ENCODE measurements at regions not wholly inside any gene's neighbourhood (a gene's known extent, or its start where the extent isn't known, plus 50 kb on each side); places are given as distances from the start of the nearest gene placed in this dataset.

- WGBS, 2 donors, result 82 to 85% methylated on average over 2 of the region's 2 CpGs
- intact Hi-C loops (cut with DNase I), result no loop called here
- Histone ChIP-seq H3K27ac (ENCODE audit: low read depth in 1 of 2, low read length in 2 of 2) (no peak overlapping the region), H3K27me3 (ENCODE audit: control insufficient read depth in 1 of 2, insufficient read depth in 2 of 2, low read length in 1 of 2) (no peaks in the 10 kb centered on the region), H3K4me1 (ENCODE audit: control insufficient read depth in 1 of 2, insufficient read depth in 2 of 2, low read length in 2 of 2) (no peaks in the 10 kb centered on the region), H3K36me3 (ENCODE audit: control insufficient read depth in 1 of 2, insufficient read depth in 2 of 2, low read length in 1 of 2) (no peaks in the 10 kb centered on the region), H3K9me3 (ENCODE audit: control insufficient read depth, low read length) (no peaks in the 10 kb centered on the region), H3K4me3 (ENCODE audit: low read length in 2 of 2) (no peak overlapping the region)
- ATAC-seq (ENCODE audit: low FRiP score) (no peak), DNase-seq (no peak)
Observed at GRCh38 chr22:22111983-22112382, 129.4 kb upstream of the TOP3B start.

- DNase-seq (no peak), ATAC-seq (ENCODE audit: low FRiP score) (no peak)
- no peaks in the 10 kb centered on the region for H3K27me3 ChIP-seq (ENCODE audit: control insufficient read depth in 1 of 2, insufficient read depth in 2 of 2, low read length in 1 of 2)
- H3K27ac ChIP-seq (ENCODE audit: low read depth in 1 of 2, low read length in 2 of 2), result no peak overlapping the region
- 40 to 49% methylated on average over 4 of the region's 4 CpGs for WGBS, 2 donors
- H3K4me3 ChIP-seq (ENCODE audit: low read length in 2 of 2), result no peak overlapping the region
- no peaks in the 10 kb centered on the region for H3K9me3 ChIP-seq (ENCODE audit: control insufficient read depth, low read length)
- intact Hi-C loops (cut with DNase I), result no loop called here
- H3K36me3 ChIP-seq (ENCODE audit: control insufficient read depth in 1 of 2, insufficient read depth in 2 of 2, low read length in 1 of 2), result no peaks in the 10 kb centered on the region
- no peaks in the 10 kb centered on the region for H3K4me1 ChIP-seq (ENCODE audit: control insufficient read depth in 1 of 2, insufficient read depth in 2 of 2, low read length in 2 of 2)
Observed at GRCh38 chr22:22111267-22111751, 128.7 kb upstream of the TOP3B start.

- Histone ChIP-seq H3K27me3 (ENCODE audit: control insufficient read depth in 1 of 2, insufficient read depth in 2 of 2, low read length in 1 of 2) (no peaks in the 10 kb centered on the region), H3K27ac (ENCODE audit: low read depth in 1 of 2, low read length in 2 of 2) (no peak overlapping the region), H3K36me3 (ENCODE audit: control insufficient read depth in 1 of 2, insufficient read depth in 2 of 2, low read length in 1 of 2) (no peaks in the 10 kb centered on the region), H3K9me3 (ENCODE audit: control insufficient read depth, low read length) (no peaks in the 10 kb centered on the region), H3K4me3 (ENCODE audit: low read length in 2 of 2) (no peak overlapping the region), H3K4me1 (ENCODE audit: control insufficient read depth in 1 of 2, insufficient read depth in 2 of 2, low read length in 2 of 2) (no peaks in the 10 kb centered on the region)
- ATAC-seq (ENCODE audit: low FRiP score) (no peak), DNase-seq (peak in 1 of 2 donors; percentile 57)
- 58 to 65% methylated on average over 7 of the region's 7 CpGs for WGBS, 2 donors
- intact Hi-C loops (cut with DNase I), result no loop called here
Observed at GRCh38 chr22:22110548-22111266, 128.1 kb upstream of the TOP3B start.

GRCh38 chr22:22109693-22110466, 127.3 kb upstream of the TOP3B start:
- DNase-seq (no peak), ATAC-seq (ENCODE audit: low FRiP score) (no peak)
- H3K36me3 ChIP-seq (ENCODE audit: control insufficient read depth in 1 of 2, insufficient read depth in 2 of 2, low read length in 1 of 2), result no peaks in the 10 kb centered on the region
- H3K9me3 ChIP-seq (ENCODE audit: control insufficient read depth, low read length), result no peaks in the 10 kb centered on the region
- no peaks in the 10 kb centered on the region for H3K4me1 ChIP-seq (ENCODE audit: control insufficient read depth in 1 of 2, insufficient read depth in 2 of 2, low read length in 2 of 2)
- WGBS, 2 donors, result 86 to 89% methylated on average over 4 of the region's 4 CpGs
- no peaks in the 10 kb centered on the region for H3K27me3 ChIP-seq (ENCODE audit: control insufficient read depth in 1 of 2, insufficient read depth in 2 of 2, low read length in 1 of 2)
- H3K27ac ChIP-seq (ENCODE audit: low read depth in 1 of 2, low read length in 2 of 2), result no peak overlapping the region
- intact Hi-C loops (cut with DNase I), result no loop called here
- H3K4me3 ChIP-seq (ENCODE audit: low read length in 2 of 2), result no peak overlapping the region

DNA sequence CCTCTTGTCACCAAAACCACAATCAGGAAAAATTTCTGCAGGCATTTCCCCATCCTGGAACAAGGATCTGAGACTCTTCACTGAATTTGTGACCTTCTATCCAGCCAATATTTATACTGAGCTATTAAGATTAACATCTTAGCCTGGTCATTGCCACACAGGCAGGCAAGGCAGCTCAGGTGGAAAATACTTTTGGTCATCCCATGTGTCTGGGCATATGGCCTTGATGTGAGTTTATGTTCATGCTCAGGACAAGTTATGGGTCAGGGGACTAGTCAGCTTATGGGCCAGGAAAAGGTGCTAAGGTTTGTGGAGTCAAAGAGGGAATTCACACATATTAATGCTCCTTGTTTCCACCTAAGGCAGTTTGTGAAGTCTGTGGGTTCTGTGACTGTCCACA, 124.3 kb upstream of the TOP3B start:
- peaks cover 2% of the 10 kb centered on the region for H3K9me3 ChIP-seq (ENCODE audit: control insufficient read depth, low read length)
- no peaks in the 10 kb centered on the region for H3K4me1 ChIP-seq (ENCODE audit: control insufficient read depth in 1 of 2, insufficient read depth in 2 of 2, low read length in 2 of 2)
- DNase-seq (no peak), ATAC-seq (ENCODE audit: low FRiP score) (no peak)
- intact Hi-C loops (cut with DNase I), result no loop called here
- H3K27ac ChIP-seq (ENCODE audit: low read depth in 1 of 2, low read length in 2 of 2), result no peak overlapping the region
- H3K27me3 ChIP-seq (ENCODE audit: control insufficient read depth in 1 of 2, insufficient read depth in 2 of 2, low read length in 1 of 2), result no peaks in the 10 kb centered on the region
- no peak overlapping the region for H3K4me3 ChIP-seq (ENCODE audit: low read length in 2 of 2)
- H3K36me3 ChIP-seq (ENCODE audit: control insufficient read depth in 1 of 2, insufficient read depth in 2 of 2, low read length in 1 of 2), result no peaks in the 10 kb centered on the region

DNA sequence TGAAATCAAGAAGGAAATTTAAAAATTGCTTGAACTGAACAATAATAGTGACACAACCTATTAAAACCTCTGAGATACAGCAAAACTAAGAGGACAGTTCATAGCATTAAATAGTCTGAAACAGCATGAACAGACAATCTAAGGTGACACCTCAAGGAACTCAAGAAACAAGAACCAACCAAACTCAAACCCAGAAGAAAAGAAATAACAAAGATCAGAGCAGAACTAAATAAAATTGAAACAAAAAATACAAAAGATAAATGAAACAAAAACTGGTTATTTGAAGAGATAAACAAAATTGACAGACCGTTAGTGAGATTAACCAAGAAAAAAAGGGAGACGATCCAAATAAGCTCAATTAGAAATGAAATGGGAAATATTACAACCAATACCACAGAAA, 122.8 kb upstream of the TOP3B start:
- H3K27me3 ChIP-seq (ENCODE audit: control insufficient read depth in 1 of 2, insufficient read depth in 2 of 2, low read length in 1 of 2), result no peaks in the 10 kb centered on the region
- no peaks in the 10 kb centered on the region for H3K4me1 ChIP-seq (ENCODE audit: control insufficient read depth in 1 of 2, insufficient read depth in 2 of 2, low read length in 2 of 2)
- 84 to 90% methylated on average over 2 of the region's 2 CpGs for WGBS, 2 donors
- H3K27ac ChIP-seq (ENCODE audit: low read depth in 1 of 2, low read length in 2 of 2), result no peak overlapping the region
- intact Hi-C loops (cut with DNase I), result no loop called here
- peaks cover 2% of the 10 kb centered on the region for H3K9me3 ChIP-seq (ENCODE audit: control insufficient read depth, low read length)
- no peak overlapping the region for H3K4me3 ChIP-seq (ENCODE audit: low read length in 2 of 2)
- DNase-seq, result no peak
- H3K36me3 ChIP-seq (ENCODE audit: control insufficient read depth in 1 of 2, insufficient read depth in 2 of 2, low read length in 1 of 2), result no peaks in the 10 kb centered on the region
- ATAC-seq (ENCODE audit: low FRiP score), result no peak

DNA sequence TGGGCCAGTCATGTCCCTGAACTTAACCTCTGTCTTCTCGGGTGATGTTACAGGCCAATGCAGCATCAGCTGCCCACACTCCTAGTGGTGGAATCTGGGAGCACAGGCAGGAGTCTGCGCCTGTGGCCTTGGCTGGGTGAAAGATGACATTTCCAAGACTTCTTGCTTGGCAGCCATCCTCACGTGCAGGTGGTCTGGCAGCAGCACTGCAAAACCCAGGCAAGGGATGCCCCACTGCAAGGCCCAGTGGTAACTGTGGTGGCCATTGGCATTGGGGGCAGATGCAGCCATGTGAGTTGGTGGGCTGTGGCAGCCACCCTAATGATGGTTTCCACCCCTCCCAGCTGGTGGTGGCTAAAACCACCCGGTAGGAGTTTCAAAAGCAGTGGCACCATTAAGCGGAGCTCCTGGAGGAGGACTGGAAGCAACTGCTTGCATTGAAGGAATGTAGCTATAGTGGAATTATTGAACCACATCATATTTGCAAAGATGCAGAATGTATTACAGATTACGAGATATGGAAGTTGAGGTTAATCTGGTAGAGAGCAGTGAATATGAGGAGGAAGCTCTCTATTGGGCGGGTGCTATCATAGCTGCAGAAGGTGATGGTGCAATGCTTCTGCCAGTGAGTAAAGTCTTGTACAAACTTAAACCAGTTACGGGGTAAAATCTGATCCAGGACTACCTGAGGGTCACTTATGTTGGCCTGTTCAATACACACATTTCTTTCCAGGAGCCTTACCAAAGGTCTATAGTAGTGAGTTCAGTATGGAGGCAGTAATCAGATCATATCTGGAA, 120.7 kb upstream of the TOP3B start:
- no peaks in the 10 kb centered on the region for H3K4me1 ChIP-seq (ENCODE audit: control insufficient read depth in 1 of 2, insufficient read depth in 2 of 2, low read length in 2 of 2)
- WGBS, 2 donors, result 65 to 67% methylated on average over 8 of the region's 8 CpGs
- no peak for ATAC-seq (ENCODE audit: low FRiP score)

GRCh38 chr22:22099833-22100812, 117.5 kb upstream of the TOP3B start:
- intact Hi-C loops (cut with DNase I), result no loop called here
- ATAC-seq (ENCODE audit: low FRiP score), result no peak
- 63 to 64% methylated on average over 11 of the region's 11 CpGs for WGBS, 2 donors
- Histone ChIP-seq H3K27me3 (ENCODE audit: control insufficient read depth in 1 of 2, insufficient read depth in 2 of 2, low read length in 1 of 2) (no peaks in the 10 kb centered on the region), H3K4me1 (ENCODE audit: control insufficient read depth in 1 of 2, insufficient read depth in 2 of 2, low read length in 2 of 2) (no peaks in the 10 kb centered on the region), H3K27ac (ENCODE audit: low read depth in 1 of 2, low read length in 2 of 2) (no peak overlapping the region), H3K4me3 (ENCODE audit: low read length in 2 of 2) (no peak overlapping the region), H3K36me3 (ENCODE audit: control insufficient read depth in 1 of 2, insufficient read depth in 2 of 2, low read length in 1 of 2) (no peaks in the 10 kb centered on the region), H3K9me3 (ENCODE audit: control insufficient read depth, low read length) (peaks cover 3% of the 10 kb centered on the region)
- DNase-seq, result no peak

More for the DNA sequence above, 120.7 kb upstream of the TOP3B start:
- Histone ChIP-seq H3K27ac (ENCODE audit: low read depth in 1 of 2, low read length in 2 of 2) (no peak overlapping the region), H3K9me3 (ENCODE audit: control insufficient read depth, low read length) (peaks cover 3% of the 10 kb centered on the region), H3K36me3 (ENCODE audit: control insufficient read depth in 1 of 2, insufficient read depth in 2 of 2, low read length in 1 of 2) (no peaks in the 10 kb centered on the region), H3K4me3 (ENCODE audit: low read length in 2 of 2) (no peak overlapping the region), H3K27me3 (ENCODE audit: control insufficient read depth in 1 of 2, insufficient read depth in 2 of 2, low read length in 1 of 2) (no peaks in the 10 kb centered on the region)
- no peak for DNase-seq
- intact Hi-C loops (cut with DNase I), result no loop called here

All from aorta (tissue), 5 donors.